Keratinocyte (primary cell): ENCODE measurements at regions not wholly inside any gene's neighbourhood (a gene's known extent, or its start where the extent isn't known, plus 50 kb on each side); places are given as distances from the start of the nearest gene placed in this dataset.

Experiments used
- DNase-seq: peaks from one replicate; pipeline ENCODE4 v3.0.0-alpha.2; 2011; ENCODE audit warnings: low read depth, missing footprints, low spot score
- FAIRE-seq: peaks from 2 replicates; lab custom pipeline; 2011; peaks lifted over from hg19 to GRCh38; lab: Jason Lieb, UNC
- H2AFZ ChIP-seq: 2 replicates; pipeline ENCODE4 v1.6.0; 2012; ENCODE audit warnings: low read length, control low read depth, inconsistent platforms; ENCODE audit not compliant: control insufficient read depth
- H3K27ac ChIP-seq: 2 replicates; pipeline ENCODE4 v1.5.1; 2011; ENCODE audit warnings: low read length; ENCODE audit not compliant: control insufficient read depth, insufficient read depth
- H3K27me3 ChIP-seq: 3 replicates; pipeline ENCODE4 v1.6.0; 2011; ENCODE audit warnings: low read length; ENCODE audit not compliant: control insufficient read depth, insufficient read depth; ENCODE audit errors: extremely low read depth
- H3K36me3 ChIP-seq, 2 experiments: 2 replicates in 1 of 2; 3 replicates in 1 of 2; pipeline ENCODE4 v1.5.1; 2011; ENCODE audit warnings: low read length in 2 of 2, mild to moderate bottlenecking in 1 of 2; ENCODE audit not compliant: control insufficient read depth in 2 of 2, insufficient read depth in 2 of 2; ENCODE audit errors: extremely low read depth in 1 of 2
- H3K4me1 ChIP-seq: 3 replicates; pipeline ENCODE4 v1.5.1; 2011; ENCODE audit warnings: low read length; ENCODE audit not compliant: control insufficient read depth, insufficient read depth; ENCODE audit errors: extremely low read depth
- H3K4me2 ChIP-seq: 3 replicates; pipeline ENCODE4 v1.6.0; 2011; ENCODE audit warnings: low read depth, low read length; ENCODE audit not compliant: control insufficient read depth, insufficient read depth; ENCODE audit errors: extremely low read depth
- H3K4me3 ChIP-seq, 3 experiments: fragments of 200-600 bp in 1 of 3; sonication (generic) in 1 of 3; 2 replicates in 2 of 3; 3 replicates in 1 of 3; pipeline ENCODE4 v1.5.1; 2011 to 2016; ENCODE audit warnings: low read length in 3 of 3, mild to moderate bottlenecking in 3 of 3, control low read depth in 2 of 3, inconsistent platforms in 1 of 3, low read depth in 1 of 3, mixed read lengths in 1 of 3, mixed run types in 1 of 3, moderate library complexity in 1 of 3; ENCODE audit not compliant: control insufficient read depth in 2 of 3, insufficient read depth in 2 of 3; ENCODE audit errors: extremely low read depth in 1 of 3
- H3K79me2 ChIP-seq: 2 replicates; pipeline ENCODE4 v1.6.0; 2012; ENCODE audit warnings: low read length; ENCODE audit not compliant: control insufficient read depth, insufficient read depth
- H3K9ac ChIP-seq: 3 replicates; pipeline ENCODE4 v1.6.0; 2011; ENCODE audit warnings: low read length; ENCODE audit not compliant: control insufficient read depth, insufficient read depth; ENCODE audit errors: extremely low read depth
- H3K9me1 ChIP-seq: 3 replicates; pipeline ENCODE4 v1.6.0; 2011; ENCODE audit warnings: low read length; ENCODE audit not compliant: control insufficient read depth, insufficient read depth; ENCODE audit errors: extremely low read depth
- H3K9me3 ChIP-seq: 2 replicates; pipeline ENCODE4 v1.5.1; 2012; ENCODE audit warnings: low read depth, low read length; ENCODE audit not compliant: control insufficient read depth
- H4K20me1 ChIP-seq: 3 replicates; pipeline ENCODE4 v1.6.0; 2011; ENCODE audit warnings: low read length; ENCODE audit not compliant: control insufficient read depth, insufficient read depth; ENCODE audit errors: extremely low read depth
- CTCF ChIP-seq, 3 experiments: IDR thresholded peaks in 1 of 3; conservative IDR thresholded peaks in 1 of 3; optimal IDR thresholded peaks in 1 of 3; 2 replicates in 2 of 3; 3 replicates in 1 of 3; pipeline versions ENCODE3 to v1.5.1; 2011; ENCODE audit warnings: low read length in 3 of 3, mild to moderate bottlenecking in 3 of 3, moderate library complexity in 2 of 3, control low read depth in 1 of 3, inconsistent platforms in 1 of 3; ENCODE audit not compliant: insufficient read depth in 2 of 3; ENCODE audit errors: extremely low read depth in 1 of 3
- EZH2 ChIP-seq: IDR thresholded peaks from one replicate; pipeline ENCODE4 v1.6.1; 2012; ENCODE audit warnings: inconsistent platforms, mild to moderate bottlenecking, low read length, moderate library complexity
- dilution Hi-C: fragments of 300-500 bp; cut with MboI; formaldehyde crosslinking; loops from one replicate; pipeline ENCODE4 v1.7.0; 2020; ENCODE audit warnings: low sequenced_read_pairs; ENCODE audit not compliant: extremely low pct_ligation_motif_present

- Histone ChIP-seq H3K4me2 (no peak overlapping the region), H3K27ac (no peak overlapping the region), H3K4me1 (peaks cover 6% of the 10 kb centered on the region), H3K9me3 (no peaks in the 10 kb centered on the region), H3K4me3 (no peak overlapping the region), H3K27me3 (no peaks in the 10 kb centered on the region), H3K36me3 (no peaks in the 10 kb centered on the region), H2AFZ (no peak overlapping the region), H3K79me2 (no peaks in the 10 kb centered on the region), H3K9ac (no peak overlapping the region), H3K9me1 (no peaks in the 10 kb centered on the region), H4K20me1 (no peaks in the 10 kb centered on the region)
- dilution Hi-C loops: no loop called here
- no peak for FAIRE-seq
- no peak for DNase-seq
- no peak for TF ChIP-seq EZH2
- no peak for TF ChIP-seq CTCF (optimal IDR thresholded peaks at IDR 0.05 in 1 of 3, IDR thresholded peaks at IDR 0.05 in 1 of 3, conservative IDR thresholded peaks at IDR 0.05 in 1 of 3; ENCODE audit: extremely low read depth in 1 of 3, insufficient read depth in 2 of 3, low read length in 3 of 3)
Measured at GRCh38 chr13:44051405-44051804, 171.7 kb downstream of the LACC1 start.

- no peak overlapping the region for H3K4me2 ChIP-seq
- H3K36me3 ChIP-seq: no peaks in the 10 kb centered on the region
- H3K4me3 ChIP-seq: no peak overlapping the region
- DNase-seq (no peak), FAIRE-seq (no peak)
- peaks cover 6% of the 10 kb centered on the region for H3K4me1 ChIP-seq
- no peaks in the 10 kb centered on the region for H4K20me1 ChIP-seq
- TF ChIP-seq CTCF (optimal IDR thresholded peaks at IDR 0.05 in 1 of 3, IDR thresholded peaks at IDR 0.05 in 1 of 3, conservative IDR thresholded peaks at IDR 0.05 in 1 of 3; ENCODE audit: extremely low read depth in 1 of 3, insufficient read depth in 2 of 3, low read length in 3 of 3) (no peak), EZH2 (no peak)
- no peaks in the 10 kb centered on the region for H3K9me1 ChIP-seq
- dilution Hi-C loops: no loop called here
- H3K9me3 ChIP-seq: no peaks in the 10 kb centered on the region
- no peaks in the 10 kb centered on the region for H3K27me3 ChIP-seq
- H3K27ac ChIP-seq: no peak overlapping the region
- no peak overlapping the region for H3K9ac ChIP-seq
- H3K79me2 ChIP-seq: no peaks in the 10 kb centered on the region
- no peak overlapping the region for H2AFZ ChIP-seq
Measured at GRCh38 chr13:44051918-44052675, 172.4 kb downstream of the LACC1 start.
